GM12892 (cell line): ENCODE measurements at regions not wholly inside any gene's neighbourhood (a gene's known extent, or its start where the extent isn't known, plus 50 kb on each side); places are given as distances from the start of the nearest gene placed in this dataset.

Experiments
- POLR2A ChIP-seq: IDR thresholded peaks from 2 replicates; pipeline ENCODE4 v1.6.1; 2011; ENCODE audit warnings: low read depth, low read length, control low read depth
- TAF1 ChIP-seq: IDR thresholded peaks from 2 replicates; pipeline ENCODE4 v1.6.1; 2011; ENCODE audit warnings: low read depth, mild to moderate bottlenecking, control low read depth, low read length, borderline replicate concordance

DNA sequence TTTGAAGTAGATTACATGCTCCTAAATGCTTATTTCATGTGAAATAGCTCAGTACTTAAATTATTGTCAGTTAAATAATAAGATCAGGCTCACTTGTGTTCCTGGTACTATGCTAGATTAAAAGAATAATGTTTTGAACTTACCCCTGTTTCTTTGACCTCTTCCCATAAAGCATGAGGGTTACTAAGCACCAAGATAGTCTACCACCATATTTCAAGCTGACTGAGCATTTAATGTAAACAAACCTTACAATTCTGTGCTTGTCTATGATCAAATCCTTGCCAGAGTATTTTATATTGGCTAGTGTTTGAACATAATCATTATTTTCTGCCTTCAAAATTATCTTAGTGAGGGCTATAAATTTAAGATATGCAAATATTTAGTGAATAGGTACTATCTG lies 98.1 kb downstream of the LHX9 start:
- no peak for TF ChIP-seq TAF1
- TF ChIP-seq POLR2A: no peak
